T-helper 2 cell treated with Interferon-gamma antibody and Interleukin-4, amounts not matched to agents 100 ng/mL and 5 ng/mL, for 36 hours (primary cell): ENCODE measurements at regions not wholly inside any gene's neighbourhood (a gene's known extent, or its start where the extent isn't known, plus 50 kb on each side); places are given as distances from the start of the nearest gene placed in this dataset.
"Not testable (repeated sequence)": the region's sequence is repeated elsewhere in the genome, so short reads cannot be mapped to it uniquely, and the experiment has no call there.

ENCODE experiments used
- intact Hi-C: fragments of 100-400 bp; cut with micrococcal nuclease; formaldehyde crosslinking; loops from one replicate; pipeline ENCODE4 v1.15.1; 2023

GRCh38 chr4:104330125-104330905 is 164.4 kb downstream of the CXXC4 start:
- intact Hi-C loops = no loop called here

- intact Hi-C loops = not testable (repeated sequence)
Observed at GRCh38 chr4:104326991-104327694, 167.6 kb downstream of the CXXC4 start.

GRCh38 chr4:104302731-104303130 is 192.0 kb downstream of the CXXC4 start:
- intact Hi-C loops = no loop called here

GRCh38 chr4:104294811-104295210 is 199.9 kb downstream of the CXXC4 start:
- intact Hi-C loops = no loop called here

GRCh38 chr4:104286867-104287266 is 207.8 kb downstream of the CXXC4 start:
- intact Hi-C loops = no loop called here

- intact Hi-C loops = no loop called here
Observed at GRCh38 chr4:104283303-104283702, 211.4 kb downstream of the CXXC4 start.

GRCh38 chr4:104279744-104280143 is 214.9 kb downstream of the CXXC4 start:
- intact Hi-C loops = no loop called here

- intact Hi-C loops = no loop called here
Observed at GRCh38 chr4:104272966-104273365, 221.7 kb downstream of the CXXC4 start.

GRCh38 chr4:104269603-104270002 is 225.1 kb downstream of the CXXC4 start:
- intact Hi-C loops = not testable (repeated sequence)

GRCh38 chr4:104263100-104263499 is 231.6 kb downstream of the CXXC4 start:
- intact Hi-C loops = no loop called here

- intact Hi-C loops = no loop called here
Observed at GRCh38 chr4:104262678-104263077, 232.0 kb downstream of the CXXC4 start.

GRCh38 chr4:104248726-104249125 is 246.0 kb downstream of the CXXC4 start:
- intact Hi-C loops = no loop called here

GRCh38 chr4:104235967-104236366 is 258.7 kb downstream of the CXXC4 start:
- intact Hi-C loops = no loop called here

GRCh38 chr4:104217526-104217925 is 277.2 kb downstream of the CXXC4 start:
- intact Hi-C loops = no loop called here

GRCh38 chr4:104211657-104212056 is 283.0 kb downstream of the CXXC4 start:
- intact Hi-C loops = no loop called here

GRCh38 chr4:104210420-104210819 is 284.3 kb downstream of the CXXC4 start:
- intact Hi-C loops = no loop called here

GRCh38 chr4:104206784-104207183 is 287.9 kb downstream of the CXXC4 start:
- intact Hi-C loops = no loop called here

GRCh38 chr4:104205116-104205515 is 289.6 kb downstream of the CXXC4 start:
- intact Hi-C loops = no loop called here

- intact Hi-C loops = no loop called here
Observed at GRCh38 chr4:104188301-104188700, 306.4 kb downstream of the CXXC4 start.

GRCh38 chr4:104169437-104169836 is 325.3 kb downstream of the CXXC4 start:
- intact Hi-C loops = no loop called here

- intact Hi-C loops = no loop called here
Observed at GRCh38 chr4:104166749-104167148, 327.9 kb downstream of the CXXC4 start.

GRCh38 chr4:104163820-104164219 is 330.9 kb downstream of the CXXC4 start:
- intact Hi-C loops = no loop called here

GRCh38 chr4:104146048-104146447 is 348.6 kb downstream of the CXXC4 start:
- intact Hi-C loops = no loop called here
